Activated naive CD4-positive, alpha-beta T cell treated with anti-CD3 and anti-CD28 coated beads, Interleukin-2, amount 50 U/mL, for 24 hours (primary cell): ENCODE measurements at regions not wholly inside any gene's neighbourhood (a gene's known extent, or its start where the extent isn't known, plus 50 kb on each side); places are given as distances from the start of the nearest gene placed in this dataset.

ENCODE experiments used
- H3K27ac Mint-ChIP-seq: one replicate; pipeline ENCODE4 v1.8.0; 2021; ENCODE audit warnings: mild to moderate bottlenecking, mixed read lengths
- H3K27me3 Mint-ChIP-seq: one replicate; pipeline ENCODE4 v1.8.0; 2021; ENCODE audit warnings: mixed read lengths
- H3K36me3 Mint-ChIP-seq: one replicate; pipeline ENCODE4 v1.8.0; 2021; ENCODE audit warnings: mixed read lengths
- H3K4me1 Mint-ChIP-seq: one replicate; pipeline ENCODE4 v1.8.0; 2021; ENCODE audit warnings: mixed read lengths
- H3K4me3 Mint-ChIP-seq: one replicate; pipeline ENCODE4 v1.8.0; 2021; ENCODE audit warnings: mild to moderate bottlenecking, mixed read lengths
- H3K9me3 Mint-ChIP-seq: one replicate; pipeline ENCODE4 v1.8.0; 2021; ENCODE audit warnings: mixed read lengths

DNA sequence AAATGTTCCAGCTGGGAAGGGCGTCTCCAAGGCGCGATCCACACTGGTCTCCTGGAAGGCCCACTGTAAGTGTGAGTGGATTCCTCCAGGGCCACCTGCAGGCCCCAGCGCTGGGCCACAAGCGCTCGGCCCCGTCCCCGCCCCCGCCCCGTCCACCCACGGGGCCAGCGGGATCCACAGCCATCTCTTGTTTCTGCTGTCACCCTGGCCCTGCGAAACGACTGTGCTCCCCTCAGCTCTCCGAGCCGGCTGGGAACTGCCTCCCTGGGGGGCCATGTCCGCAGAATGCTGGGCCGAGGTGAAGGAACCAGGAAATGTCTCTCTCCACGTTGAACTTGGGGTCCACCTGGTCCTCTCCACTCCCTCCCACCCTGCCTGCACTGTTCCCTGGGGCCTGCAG is 1955.2 kb downstream of the TP53TG3F start:
- H3K4me1 Mint-ChIP-seq, result no peaks in the 10 kb centered on the region
- H3K9me3 Mint-ChIP-seq, result peaks cover 22% of the 10 kb centered on the region
- H3K4me3 Mint-ChIP-seq, result no peak overlapping the region
- H3K36me3 Mint-ChIP-seq, result no peaks in the 10 kb centered on the region
- no peak overlapping the region for H3K27ac Mint-ChIP-seq
- H3K27me3 Mint-ChIP-seq, result no peaks in the 10 kb centered on the region

DNA sequence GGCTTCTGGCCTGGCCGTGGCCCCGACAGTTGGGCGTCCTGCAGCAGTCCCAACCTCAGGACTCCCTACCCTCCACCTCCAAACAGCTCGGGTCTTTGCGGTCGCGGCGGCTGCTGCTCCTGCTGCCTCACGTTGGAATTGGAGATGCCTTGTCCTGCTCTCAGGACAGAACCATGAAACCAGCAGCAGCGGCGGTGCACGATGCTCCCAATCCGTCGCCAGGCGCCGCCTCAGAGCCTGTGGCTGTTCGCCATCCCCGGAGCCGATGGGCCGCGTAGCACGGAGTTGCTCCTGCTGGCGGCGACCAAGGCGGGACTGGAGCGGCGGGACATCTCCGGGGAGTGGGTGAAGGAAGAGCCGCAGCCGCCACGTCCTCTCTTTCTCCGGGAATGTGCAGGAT is 1965.9 kb downstream of the TP53TG3F start:
- Mint-ChIP-seq H3K4me1 (no peaks in the 10 kb centered on the region), H3K9me3 (peaks cover 14% of the 10 kb centered on the region), H3K4me3 (no peak overlapping the region), H3K36me3 (no peaks in the 10 kb centered on the region), H3K27ac (no peak overlapping the region), H3K27me3 (no peaks in the 10 kb centered on the region)

DNA sequence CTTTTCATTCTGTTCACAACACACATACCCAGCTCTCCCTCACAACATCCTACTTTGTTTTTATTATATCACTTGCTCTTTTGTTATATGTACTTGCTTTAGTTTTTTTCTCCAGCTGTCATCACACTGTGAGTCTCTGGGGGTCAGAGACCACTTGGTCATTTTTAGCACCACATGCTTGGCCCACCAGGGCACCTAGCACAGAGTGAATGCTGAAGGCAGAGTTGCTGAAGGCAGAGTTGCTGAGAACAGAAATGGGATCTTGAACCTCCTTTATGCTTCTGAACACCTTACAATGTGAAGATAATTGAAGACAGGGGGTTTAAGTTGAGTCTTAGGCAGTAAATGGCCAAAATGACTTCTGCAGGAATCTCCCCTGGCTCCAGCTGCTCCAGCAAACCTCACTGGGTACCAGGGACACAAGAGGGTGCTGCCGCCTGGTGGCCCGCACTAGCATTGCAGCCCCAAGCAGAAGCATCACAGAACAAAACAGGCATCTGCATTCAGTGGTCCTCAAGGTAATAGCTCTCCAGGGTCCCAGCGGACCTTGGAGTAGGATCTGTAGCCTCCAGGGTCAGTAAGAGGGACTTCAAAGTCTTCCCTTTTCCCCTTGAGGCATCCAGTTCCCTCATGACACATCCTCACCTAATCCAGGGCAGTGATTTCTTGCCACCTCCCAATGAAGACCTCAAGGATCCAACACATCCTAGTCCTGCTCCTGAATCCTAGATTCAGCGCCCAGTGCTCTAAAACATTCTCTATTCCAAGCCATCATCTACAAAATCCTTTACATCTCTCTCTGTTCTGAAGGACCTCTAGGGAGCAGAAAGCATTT is 1972.6 kb downstream of the TP53TG3F start:
- Mint-ChIP-seq H3K27me3 (no peaks in the 10 kb centered on the region), H3K4me1 (no peaks in the 10 kb centered on the region), H3K36me3 (no peaks in the 10 kb centered on the region), H3K27ac (no peak overlapping the region), H3K4me3 (no peak overlapping the region), H3K9me3 (peaks cover 12% of the 10 kb centered on the region)

DNA sequence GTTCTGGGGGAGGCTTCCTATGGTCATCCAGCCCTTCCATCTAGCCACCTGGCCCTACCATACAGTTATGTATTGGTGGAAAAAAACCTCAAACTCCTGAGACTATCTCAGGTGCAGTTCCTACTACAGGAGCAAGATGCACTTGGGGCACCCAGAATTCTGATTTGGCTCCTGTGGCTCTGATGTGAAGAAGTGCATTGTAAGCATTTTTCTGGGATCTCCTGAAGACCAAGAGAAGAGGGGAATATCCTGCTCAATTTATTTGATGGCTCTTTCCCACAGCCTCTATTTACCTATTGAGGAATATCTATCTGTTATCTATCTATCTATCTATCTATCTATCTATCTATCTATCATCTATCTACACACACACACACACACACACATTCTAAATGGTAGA is 1981.5 kb downstream of the TP53TG3F start:
- Mint-ChIP-seq H3K27ac (no peak overlapping the region), H3K9me3 (peaks cover 18% of the 10 kb centered on the region), H3K36me3 (no peaks in the 10 kb centered on the region), H3K27me3 (no peaks in the 10 kb centered on the region), H3K4me1 (no peaks in the 10 kb centered on the region), H3K4me3 (no peak overlapping the region)

DNA sequence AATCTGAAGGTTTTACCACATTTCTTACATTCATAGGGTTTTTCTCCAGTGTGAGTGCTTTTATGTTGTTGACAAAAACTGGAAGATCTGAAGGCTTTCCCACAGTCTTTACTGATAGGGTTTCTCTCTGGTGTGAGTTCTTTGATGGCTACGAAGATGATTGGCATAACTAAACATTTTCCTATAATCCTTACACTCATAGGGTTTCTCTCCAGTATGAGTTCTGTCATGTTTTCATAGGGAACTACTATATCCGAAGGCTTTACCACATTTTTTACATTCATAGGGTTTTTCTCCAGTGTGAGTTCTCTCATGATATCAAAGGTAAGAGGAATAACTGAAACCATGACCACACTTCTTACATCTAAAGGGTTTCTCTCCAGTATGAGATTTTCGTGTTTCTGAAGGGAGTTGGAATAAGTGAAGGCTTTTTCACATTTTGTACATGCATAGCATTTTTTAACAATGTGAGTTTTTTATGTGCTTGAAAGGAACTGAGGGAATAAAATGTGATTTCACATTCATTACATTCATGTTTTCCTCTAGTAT is 1987.7 kb downstream of the TP53TG3F start:
- Mint-ChIP-seq H3K27ac (no peak overlapping the region), H3K36me3 (no peaks in the 10 kb centered on the region), H3K4me1 (no peaks in the 10 kb centered on the region), H3K9me3 (peaks cover 17% of the 10 kb centered on the region), H3K27me3 (no peaks in the 10 kb centered on the region), H3K4me3 (no peak overlapping the region)

DNA sequence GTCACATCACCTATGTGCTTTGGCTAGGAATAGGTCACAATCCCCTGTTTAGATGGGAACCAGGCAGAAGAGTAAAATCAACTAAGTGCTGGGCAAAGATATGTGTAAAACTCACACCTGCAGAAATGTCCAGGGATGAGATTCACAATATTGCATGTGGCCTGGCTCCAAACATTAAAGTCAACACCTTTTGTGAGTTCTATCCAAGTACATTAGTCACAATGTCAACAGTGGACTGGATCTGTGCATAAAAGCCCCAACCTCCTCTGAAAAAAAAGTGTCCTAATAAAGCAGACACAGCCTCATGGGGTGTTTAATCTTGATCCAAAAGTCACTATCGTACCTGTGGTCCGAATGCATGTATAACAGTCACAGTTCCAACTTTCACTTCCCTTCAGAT is 1990.3 kb downstream of the TP53TG3F start:
- no peak overlapping the region for H3K4me3 Mint-ChIP-seq
- no peak overlapping the region for H3K27ac Mint-ChIP-seq
- no peaks in the 10 kb centered on the region for H3K36me3 Mint-ChIP-seq
- H3K27me3 Mint-ChIP-seq, result no peaks in the 10 kb centered on the region
- H3K4me1 Mint-ChIP-seq, result no peaks in the 10 kb centered on the region
- H3K9me3 Mint-ChIP-seq, result peaks cover 13% of the 10 kb centered on the region

DNA sequence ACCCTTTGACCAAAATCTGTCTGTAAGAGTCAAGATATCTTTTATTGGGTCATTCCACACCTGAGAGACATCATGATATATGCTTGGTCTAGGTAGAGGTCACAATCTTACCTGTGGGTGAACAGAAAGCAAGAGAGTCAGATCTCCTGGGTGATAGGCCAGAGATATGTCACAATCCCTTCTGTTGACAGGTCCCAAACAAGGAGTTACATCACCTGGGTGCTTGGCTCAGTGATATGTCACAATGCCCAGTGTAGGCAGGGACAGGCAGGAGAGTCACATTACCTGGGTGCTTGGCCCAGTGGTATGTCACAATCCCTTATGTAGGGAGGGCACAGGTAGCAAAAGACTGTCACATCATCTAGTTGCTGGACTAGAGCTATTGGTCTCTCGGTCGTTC is 1991.2 kb downstream of the TP53TG3F start:
- Mint-ChIP-seq H3K27ac (no peak overlapping the region), H3K9me3 (peaks cover 13% of the 10 kb centered on the region), H3K27me3 (no peaks in the 10 kb centered on the region)

DNA sequence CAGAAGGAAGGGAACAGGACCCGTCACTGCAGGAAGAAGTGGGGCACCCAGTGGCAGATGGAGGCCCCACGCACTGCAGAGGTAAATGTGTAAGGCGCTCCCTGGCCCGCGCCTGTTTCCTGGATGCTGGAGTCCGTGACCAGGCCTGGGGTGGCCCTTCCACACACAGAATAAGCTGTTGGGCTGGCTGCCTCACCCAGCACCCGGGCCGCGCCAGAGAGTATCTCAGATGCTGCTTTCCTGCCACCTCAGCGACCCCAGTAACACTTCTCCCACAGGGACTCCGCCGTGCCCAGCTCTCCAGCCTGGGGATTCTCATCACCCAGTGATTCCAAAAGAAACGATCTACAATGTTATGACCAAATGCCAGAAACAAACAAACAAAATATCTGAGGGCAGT is 1993.1 kb downstream of the TP53TG3F start:
- H3K27me3 Mint-ChIP-seq, result no peaks in the 10 kb centered on the region
- no peaks in the 10 kb centered on the region for H3K4me1 Mint-ChIP-seq
- H3K27ac Mint-ChIP-seq, result no peak overlapping the region
- H3K4me3 Mint-ChIP-seq, result no peak overlapping the region
- no peaks in the 10 kb centered on the region for H3K36me3 Mint-ChIP-seq
- peaks cover 13% of the 10 kb centered on the region for H3K9me3 Mint-ChIP-seq

More for the DNA sequence above, 1991.2 kb downstream of the TP53TG3F start:
- no peaks in the 10 kb centered on the region for H3K36me3 Mint-ChIP-seq
- no peak overlapping the region for H3K4me3 Mint-ChIP-seq
- H3K4me1 Mint-ChIP-seq, result no peaks in the 10 kb centered on the region

DNA sequence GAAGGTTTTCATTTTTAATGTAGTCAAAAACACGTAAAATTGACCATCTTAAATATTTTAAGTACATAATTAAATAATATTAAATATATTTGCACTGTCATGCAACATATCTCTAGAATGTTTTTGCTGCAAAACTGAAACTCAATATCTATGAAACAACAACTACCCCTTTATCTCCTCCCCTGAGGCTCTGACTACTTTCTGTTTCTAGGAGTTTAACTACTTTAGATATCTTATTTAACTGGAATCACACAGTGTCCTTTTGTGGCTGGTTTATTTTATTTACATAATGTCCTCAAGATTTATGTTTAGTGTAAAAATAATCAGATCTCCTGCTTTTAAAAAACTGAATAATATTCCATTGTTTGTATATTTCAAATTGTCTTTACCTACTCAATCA is 2003.9 kb downstream of the TP53TG3F start:
- peaks cover 20% of the 10 kb centered on the region for H3K9me3 Mint-ChIP-seq

DNA sequence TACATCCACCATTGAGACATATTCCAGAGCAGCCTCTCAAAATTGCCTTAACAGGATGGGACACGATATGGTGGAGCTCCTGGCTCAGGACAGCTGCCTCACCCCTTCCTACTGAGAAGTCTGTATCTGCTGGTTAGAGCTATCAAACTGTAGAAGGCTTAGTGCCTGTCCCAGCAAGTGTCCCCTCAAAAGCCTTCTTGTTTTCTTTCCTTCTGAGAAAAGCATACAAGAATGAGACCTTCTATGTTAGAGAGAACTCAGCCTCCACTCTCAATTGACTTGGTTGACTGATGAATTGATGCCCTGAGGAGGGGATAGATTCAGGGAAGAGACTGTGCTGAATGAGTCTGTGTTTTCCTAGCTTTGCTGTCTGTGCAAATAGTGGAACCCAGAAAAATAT is 2020.9 kb downstream of the TP53TG3F start:
- peaks cover 17% of the 10 kb centered on the region for H3K9me3 Mint-ChIP-seq
- H3K27me3 Mint-ChIP-seq, result no peaks in the 10 kb centered on the region
- no peak overlapping the region for H3K4me3 Mint-ChIP-seq
- H3K4me1 Mint-ChIP-seq, result no peaks in the 10 kb centered on the region
- H3K36me3 Mint-ChIP-seq, result no peaks in the 10 kb centered on the region
- H3K27ac Mint-ChIP-seq, result no peak overlapping the region

More for the DNA sequence above, 2003.9 kb downstream of the TP53TG3F start:
- no peak overlapping the region for H3K27ac Mint-ChIP-seq
- no peaks in the 10 kb centered on the region for H3K27me3 Mint-ChIP-seq
- no peaks in the 10 kb centered on the region for H3K36me3 Mint-ChIP-seq
- no peaks in the 10 kb centered on the region for H3K4me1 Mint-ChIP-seq
- H3K4me3 Mint-ChIP-seq, result no peak overlapping the region

DNA sequence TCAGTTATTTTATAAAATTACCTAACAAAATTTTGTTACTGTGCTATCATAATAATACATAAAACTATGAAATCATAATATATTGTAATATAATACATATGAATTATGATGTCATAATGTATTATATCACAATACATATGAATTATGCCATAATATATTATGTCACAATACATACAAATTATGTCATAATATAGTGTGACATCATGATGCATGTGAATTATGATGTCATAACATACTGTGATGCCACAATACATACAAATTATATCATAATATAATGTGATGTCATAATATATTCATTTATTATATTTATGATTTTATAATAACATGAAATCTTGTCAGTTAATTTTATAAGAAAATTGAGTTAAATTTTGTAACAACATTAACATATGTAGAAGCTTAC is 2021.6 kb downstream of the TP53TG3F start:
- H3K27me3 Mint-ChIP-seq, result no peaks in the 10 kb centered on the region
- H3K4me3 Mint-ChIP-seq, result no peak overlapping the region
- peaks cover 17% of the 10 kb centered on the region for H3K9me3 Mint-ChIP-seq

DNA sequence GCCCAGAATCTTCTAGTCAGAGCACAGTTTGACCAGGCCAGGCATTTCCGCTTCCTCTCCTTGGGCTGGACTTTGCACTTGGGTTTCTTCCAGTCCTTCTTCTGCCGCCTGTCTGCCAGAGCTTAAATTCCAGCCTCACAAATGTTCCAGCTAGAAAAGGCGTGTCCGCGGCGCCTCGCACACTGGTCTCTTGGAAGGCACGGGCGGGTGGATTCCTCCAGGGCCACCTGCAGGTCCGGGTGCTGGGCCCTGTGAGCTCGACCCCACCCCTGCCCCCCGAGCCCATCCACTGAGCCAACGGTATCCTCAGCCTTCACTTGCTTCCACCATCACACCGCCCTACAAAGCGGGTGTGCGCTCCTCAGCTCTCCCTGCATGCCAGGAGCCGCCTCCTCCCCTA is 2026.5 kb downstream of the TP53TG3F start:
- Mint-ChIP-seq H3K27me3 (no peaks in the 10 kb centered on the region), H3K36me3 (no peaks in the 10 kb centered on the region), H3K27ac (no peak overlapping the region), H3K4me3 (no peak overlapping the region), H3K4me1 (no peaks in the 10 kb centered on the region), H3K9me3 (peaks cover 26% of the 10 kb centered on the region)

More for the DNA sequence above, 2021.6 kb downstream of the TP53TG3F start:
- Mint-ChIP-seq H3K27ac (no peak overlapping the region), H3K36me3 (no peaks in the 10 kb centered on the region), H3K4me1 (no peaks in the 10 kb centered on the region)

DNA sequence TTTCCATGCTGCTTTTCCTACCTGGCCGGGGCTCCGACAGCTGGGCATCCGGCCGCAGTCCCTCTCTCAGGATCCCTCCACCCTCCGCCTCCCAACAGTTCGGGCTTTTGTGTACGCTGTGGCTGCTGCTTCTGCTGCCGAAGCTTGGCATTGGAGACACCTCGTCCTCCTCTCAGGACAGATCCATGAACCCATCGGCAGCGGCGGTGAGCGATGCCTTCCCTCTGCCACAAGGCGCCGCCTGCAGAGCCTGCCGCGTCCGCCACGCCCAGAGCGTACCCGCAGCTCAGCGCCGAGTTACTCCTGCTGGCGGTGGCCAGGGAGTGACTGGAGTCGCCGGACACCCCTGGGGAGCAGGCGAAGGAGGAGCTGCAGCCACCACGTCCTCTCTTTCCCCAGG is 2032.8 kb downstream of the TP53TG3F start:
- no peaks in the 10 kb centered on the region for H3K4me1 Mint-ChIP-seq
- H3K9me3 Mint-ChIP-seq, result peaks cover 25% of the 10 kb centered on the region
- H3K36me3 Mint-ChIP-seq, result no peaks in the 10 kb centered on the region
- no peak overlapping the region for H3K4me3 Mint-ChIP-seq
- H3K27me3 Mint-ChIP-seq, result no peaks in the 10 kb centered on the region
- no peak overlapping the region for H3K27ac Mint-ChIP-seq

DNA sequence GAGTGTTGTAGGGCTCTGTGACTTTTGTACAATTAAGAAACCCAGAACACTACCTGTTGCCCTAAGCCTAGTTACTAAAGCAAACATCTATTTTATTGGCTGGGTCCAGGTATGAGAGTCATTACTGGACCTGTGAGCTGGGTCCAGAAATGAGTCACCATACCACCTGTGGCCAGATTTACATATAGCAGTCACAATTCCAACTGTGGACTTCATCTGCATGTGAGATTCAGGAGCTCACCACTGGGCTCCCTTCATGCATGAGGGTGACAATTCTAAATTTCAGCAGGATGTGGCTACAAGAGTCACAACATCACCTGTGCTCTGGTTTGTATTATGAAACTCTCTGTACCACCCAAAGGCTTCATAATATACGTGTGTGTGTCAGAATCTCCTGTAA is 2038.0 kb downstream of the TP53TG3F start:
- H3K27ac Mint-ChIP-seq, result no peak overlapping the region
- no peaks in the 10 kb centered on the region for H3K27me3 Mint-ChIP-seq
- peaks cover 11% of the 10 kb centered on the region for H3K9me3 Mint-ChIP-seq
- no peaks in the 10 kb centered on the region for H3K4me1 Mint-ChIP-seq
- H3K4me3 Mint-ChIP-seq, result no peak overlapping the region
- H3K36me3 Mint-ChIP-seq, result no peaks in the 10 kb centered on the region

DNA sequence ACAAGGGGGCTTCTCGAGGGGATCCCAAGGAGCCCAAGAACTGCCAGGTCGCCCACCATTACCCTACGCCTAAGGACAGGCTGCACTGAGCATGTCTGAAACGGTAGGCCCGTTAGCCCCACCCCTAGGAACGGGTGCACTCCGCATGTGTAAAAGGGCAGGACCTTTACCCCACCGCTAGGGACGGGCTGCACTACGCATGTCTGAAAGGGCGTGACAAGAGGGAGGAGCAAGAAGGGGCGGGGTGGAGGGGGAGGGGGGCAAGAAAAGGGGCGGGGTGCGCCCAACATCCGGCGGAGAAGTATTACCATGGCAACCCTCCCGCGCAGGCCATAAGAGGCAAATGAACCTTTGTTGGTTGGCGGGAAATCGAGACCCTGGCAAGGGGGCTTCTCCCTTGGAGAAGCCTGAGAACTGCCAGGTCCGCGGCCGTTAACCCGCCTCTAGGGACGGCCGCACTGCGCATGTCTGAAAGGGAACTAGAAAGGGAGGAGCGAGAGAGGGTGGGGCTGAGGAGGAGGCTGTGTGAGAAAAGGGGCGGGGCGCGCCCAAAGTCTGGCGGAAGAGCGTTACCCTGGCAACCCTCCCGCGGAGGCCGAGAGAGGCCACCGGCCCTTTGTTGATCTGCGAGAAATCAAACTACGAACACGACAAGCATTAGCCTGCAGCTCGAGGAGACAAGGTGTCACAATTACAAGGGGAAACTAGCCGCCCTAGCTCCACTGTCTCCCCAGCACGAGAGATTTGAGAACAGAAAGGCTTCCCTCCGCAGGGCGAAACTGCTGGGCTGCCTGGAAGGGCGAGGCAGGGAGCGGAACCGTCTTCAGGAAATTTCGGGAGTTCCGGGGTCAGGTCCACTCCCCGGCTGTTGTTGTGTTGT is 2046.8 kb downstream of the TP53TG3F start:
- no peaks in the 10 kb centered on the region for H3K27me3 Mint-ChIP-seq
- H3K9me3 Mint-ChIP-seq, result peaks cover 20% of the 10 kb centered on the region
- H3K27ac Mint-ChIP-seq, result no peak overlapping the region
- no peak overlapping the region for H3K4me3 Mint-ChIP-seq
- no peaks in the 10 kb centered on the region for H3K4me1 Mint-ChIP-seq
- no peaks in the 10 kb centered on the region for H3K36me3 Mint-ChIP-seq

DNA sequence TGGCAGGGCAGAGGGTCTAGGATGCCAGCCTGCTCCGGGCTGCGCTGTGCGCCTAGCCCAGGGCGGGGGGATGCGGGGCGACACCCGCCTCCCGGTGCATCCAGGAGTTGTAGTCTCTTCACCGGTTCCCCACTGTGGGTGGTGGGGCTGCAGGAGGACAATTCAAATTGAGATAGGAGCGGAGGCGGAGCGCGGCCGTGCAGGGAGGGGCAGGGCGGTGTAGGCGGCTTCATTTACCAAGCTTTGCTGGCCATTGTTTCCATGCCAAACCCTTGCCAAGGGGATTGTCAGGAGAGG is 2047.4 kb downstream of the TP53TG3F start:
- Mint-ChIP-seq H3K4me1 (no peaks in the 10 kb centered on the region), H3K36me3 (no peaks in the 10 kb centered on the region), H3K27ac (no peak overlapping the region), H3K9me3 (peaks cover 18% of the 10 kb centered on the region), H3K27me3 (no peaks in the 10 kb centered on the region), H3K4me3 (no peak overlapping the region)
